HepG2 (cell line): ENCODE measurements at regions not wholly inside any gene's neighbourhood (a gene's known extent, or its start where the extent isn't known, plus 50 kb on each side); places are given as distances from the start of the nearest gene placed in this dataset.

Source experiments
- CEBPB ChIP-seq: IDR thresholded peaks from 2 replicates; pipeline ENCODE4 v1.6.1; 2011; ENCODE audit warnings: low read depth, low read length, improper control_type of control experiment, borderline replicate concordance
- CTCF ChIP-seq: sonication (generic); formaldehyde crosslinking; IDR thresholded peaks from 2 replicates; pipeline ENCODE4 v1.5.0; 2020; ENCODE audit warnings: mild to moderate bottlenecking, missing genetic modification reagents, moderate library complexity
- NRL ChIP-seq: sonication (generic); formaldehyde crosslinking; IDR thresholded peaks from 2 replicates; pipeline ENCODE4 v1.5.0; 2020; ENCODE audit warnings: missing genetic modification reagents, mild to moderate bottlenecking, moderate library complexity, borderline replicate concordance
- POLR2A ChIP-seq, 2 experiments: IDR thresholded peaks; 2 replicates each; pipeline ENCODE4 v1.6.1; 2011; ENCODE audit warnings: low read depth in 2 of 2, low read length in 2 of 2, mild to moderate bottlenecking in 1 of 2, moderate library complexity in 1 of 2; ENCODE audit not compliant: insufficient read depth in 1 of 2
- PRDM10 ChIP-seq: sonication (generic); formaldehyde crosslinking; IDR thresholded peaks from 2 replicates; pipeline ENCODE4 v1.4.0; 2020; ENCODE audit warnings: low read depth, missing genetic modification reagents
- ZNF224 ChIP-seq: sonication (generic); formaldehyde crosslinking; IDR thresholded peaks from 2 replicates; pipeline ENCODE4 v1.5.0; 2020; ENCODE audit warnings: mild to moderate bottlenecking, missing genetic modification reagents
- ZNF367 ChIP-seq: sonication (generic); formaldehyde crosslinking; IDR thresholded peaks from 2 replicates; pipeline ENCODE4 v1.4.0; 2020; ENCODE audit warnings: missing genetic modification reagents, borderline replicate concordance

GRCh38 chr2:12180031-12180430 is 433.6 kb downstream of the LPIN1 start:
- TF ChIP-seq PRDM10 (CRISPR knock-in tag) (no peak), ZNF367 (CRISPR knock-in tag) (no peak), ZNF224 (CRISPR knock-in tag) (no peak), CEBPB (no peak), NRL (CRISPR knock-in tag) (no peak), CTCF (no peak), POLR2A (IDR thresholded peaks at IDR 0.05; ENCODE audit: insufficient read depth in 1 of 2, low read depth in 2 of 2, low read length in 2 of 2) (no peak)
